ENCODE measurements at regions not wholly inside any gene's neighbourhood (a gene's known extent, or its start where the extent isn't known, plus 50 kb on each side); places are given as distances from the start of the nearest gene placed in this dataset.

GRCh38 chr1:199724049-199724448 lies 303.5 kb upstream of the NR5A2 start:
- TF ChIP-seq CTCF (IDR thresholded peaks at IDR 0.05) (no peak), POLR2AphosphoS5 (IDR thresholded peaks at IDR 0.05) (no peak), EP300 (IDR thresholded peaks at IDR 0.05) (no peak)

Measured in upper lobe of left lung (tissue), 4 donors.